Activated CD4-positive, alpha-beta memory T cell treated with anti-CD3 and anti-CD28 coated beads, Interleukin-2, amount 10 ng/mL, durations not matched to agents 7 days and 5 days (primary cell): ENCODE measurements at regions not wholly inside any gene's neighbourhood (a gene's known extent, or its start where the extent isn't known, plus 50 kb on each side); places are given as distances from the start of the nearest gene placed in this dataset.

ENCODE experiments used
- CTCF ChIA-PET: fragments of 350-600 bp; sonication (Branson Sonifier 250); formaldehyde crosslinking; loops from one replicate; lab custom pipeline; 2021; ENCODE audit warnings: antibody characterized with exemption, inconsistent platforms; lab: Charles Lee
- POLR2A ChIA-PET: fragments of 350-600 bp; sonication (Branson Sonifier 250); formaldehyde crosslinking; loops from one replicate; lab custom pipeline; 2021; ENCODE audit warnings: antibody characterized with exemption; lab: Charles Lee
- DNase-seq: peaks from one replicate; pipeline ENCODE4 v3.0.0-alpha.2; 2020
- H3K27ac Mint-ChIP-seq: one replicate; pipeline ENCODE4 v1.8.0; 2021; ENCODE audit warnings: mild to moderate bottlenecking, mixed read lengths
- H3K27me3 Mint-ChIP-seq: one replicate; pipeline ENCODE4 v1.8.0; 2021; ENCODE audit warnings: mixed read lengths
- H3K36me3 Mint-ChIP-seq: one replicate; pipeline ENCODE4 v1.8.0; 2021; ENCODE audit warnings: low read depth, mixed read lengths
- H3K4me1 Mint-ChIP-seq: one replicate; pipeline ENCODE4 v1.8.0; 2021; ENCODE audit warnings: mixed read lengths
- H3K4me3 Mint-ChIP-seq: one replicate; pipeline ENCODE4 v1.8.0; 2021; ENCODE audit warnings: mild to moderate bottlenecking, mixed read lengths
- H3K9me3 Mint-ChIP-seq: one replicate; pipeline ENCODE4 v1.8.0; 2021; ENCODE audit warnings: mixed read lengths

DNA sequence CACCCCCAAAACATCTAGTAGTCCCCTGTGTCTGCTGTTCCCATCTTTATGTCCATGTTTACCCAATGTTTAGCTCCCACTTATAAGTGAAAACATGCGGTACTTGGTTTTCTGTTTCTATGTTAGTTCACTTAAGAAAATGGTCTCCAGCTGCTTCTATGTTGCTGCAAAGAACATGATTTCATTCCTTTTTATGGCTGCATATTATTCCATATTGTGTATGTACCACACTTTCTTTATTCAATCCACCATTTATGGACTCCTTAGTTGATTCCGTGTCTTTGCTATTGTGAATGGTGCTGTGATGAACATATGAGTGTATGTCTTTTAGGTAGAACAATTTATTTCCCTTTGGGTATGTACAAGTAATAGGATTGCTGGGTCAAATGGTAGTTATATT is 51.2 kb downstream of the GRK7 start:
- Mint-ChIP-seq H3K36me3 (peaks cover 3% of the 10 kb centered on the region), H3K4me1 (no peaks in the 10 kb centered on the region), H3K27me3 (peaks cover 26% of the 10 kb centered on the region), H3K4me3 (no peak overlapping the region), H3K9me3 (peaks cover 2% of the 10 kb centered on the region), H3K27ac (no peak overlapping the region)
- no peak for DNase-seq
- POLR2A ChIA-PET, result interaction anchor here (1.7 kb wide), 1 partner anchor 17 kb away, joined by 5 read pairs; no protein-coding TSS in a partner anchor
- CTCF ChIA-PET, result interaction anchor here (0.8 kb wide), 1 partner anchor 99 kb away, joined by 3 read pairs; no protein-coding TSS in a partner anchor

DNA sequence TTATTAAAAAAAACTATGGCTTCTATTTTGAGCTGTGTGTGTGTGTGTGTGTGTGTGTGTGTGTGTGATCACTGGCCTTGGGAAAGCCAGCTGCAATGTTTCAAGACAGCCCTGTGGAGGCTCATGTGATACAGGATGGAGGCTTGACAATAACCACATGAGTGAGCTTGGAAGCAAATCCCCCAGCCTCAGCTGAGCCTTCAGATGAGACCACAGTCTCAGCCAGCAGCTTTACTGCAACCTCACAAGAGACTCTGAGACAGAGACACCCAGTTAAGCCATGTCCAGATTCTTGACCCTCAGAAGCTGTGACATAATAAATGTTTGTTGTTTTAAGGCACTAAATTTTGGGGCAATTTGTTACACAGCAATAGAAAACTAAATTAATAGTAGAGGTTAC is 52.5 kb downstream of the GRK7 start:
- H3K4me3 Mint-ChIP-seq, result no peak overlapping the region

DNA sequence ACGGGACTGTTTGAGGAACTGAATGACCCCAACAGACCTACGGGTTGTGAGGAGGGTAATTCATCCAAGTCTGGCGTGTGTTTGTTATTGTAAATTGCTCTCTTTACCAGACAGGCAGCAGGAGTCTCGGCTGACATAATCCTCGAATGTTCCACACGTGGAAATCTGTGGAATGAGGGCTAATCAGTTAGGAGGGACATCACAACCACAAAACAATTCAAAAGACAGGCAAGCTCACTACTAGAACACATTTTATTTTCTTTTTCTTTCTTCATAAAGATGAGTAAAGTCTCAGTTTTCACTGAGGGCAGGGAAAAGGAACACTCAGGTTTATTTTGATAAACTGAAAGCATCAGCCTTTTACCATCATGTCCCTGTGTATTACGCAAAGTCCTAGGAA is 53.8 kb downstream of the GRK7 start:
- Mint-ChIP-seq H3K36me3 (peaks cover 3% of the 10 kb centered on the region), H3K4me3 (no peak overlapping the region), H3K27me3 (peaks cover 32% of the 10 kb centered on the region), H3K4me1 (no peaks in the 10 kb centered on the region), H3K9me3 (peaks cover 2% of the 10 kb centered on the region), H3K27ac (no peak overlapping the region)
- ChIA-PET CTCF (no interaction called here), POLR2A (no interaction called here)
- DNase-seq, result no peak

More for the DNA sequence above, 52.5 kb downstream of the GRK7 start:
- H3K36me3 Mint-ChIP-seq, result peaks cover 3% of the 10 kb centered on the region
- no peaks in the 10 kb centered on the region for H3K4me1 Mint-ChIP-seq
- CTCF ChIA-PET, result no interaction called here
- peaks cover 32% of the 10 kb centered on the region for H3K27me3 Mint-ChIP-seq
- no peak overlapping the region for H3K27ac Mint-ChIP-seq
- no peak for DNase-seq
- POLR2A ChIA-PET, result no interaction called here
- peaks cover 2% of the 10 kb centered on the region for H3K9me3 Mint-ChIP-seq

DNA sequence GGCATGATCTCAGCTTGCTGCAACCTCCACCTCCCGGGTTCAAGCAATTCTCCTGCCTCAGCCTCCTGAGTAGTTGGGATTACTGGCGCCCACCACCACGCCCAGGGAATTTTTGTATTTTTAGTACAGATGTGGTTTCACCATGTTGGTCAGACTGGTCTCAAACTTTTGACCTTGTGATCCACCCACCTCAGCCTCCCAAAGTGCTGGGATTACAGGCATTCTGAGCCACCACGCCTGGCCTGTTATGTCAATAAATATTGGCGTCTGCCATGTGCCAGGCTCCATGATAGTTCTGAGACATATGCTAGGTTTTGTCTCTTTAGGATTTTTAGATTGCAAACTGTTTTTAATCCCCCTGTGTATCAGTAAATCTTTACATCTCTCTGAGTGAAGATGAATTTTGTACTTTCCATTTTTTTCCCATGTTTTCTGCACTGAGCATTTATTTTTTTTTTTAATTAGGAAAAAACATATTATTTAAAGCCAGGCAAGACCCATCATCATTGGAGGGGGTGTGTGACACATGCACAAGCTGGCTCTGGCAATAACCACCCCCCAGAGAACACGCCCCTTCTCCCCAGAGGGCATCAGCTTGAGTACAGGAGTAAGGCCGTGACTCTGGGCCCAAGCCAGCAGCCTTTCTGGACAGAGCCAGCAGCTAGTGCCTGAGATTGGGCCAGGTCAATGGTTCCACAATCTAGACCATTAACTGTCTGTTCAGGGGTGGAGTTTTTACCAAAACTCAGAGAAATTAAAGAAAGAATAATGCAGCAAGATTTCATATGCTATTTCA is 51.0 kb upstream of the ATP1B3 start:
- POLR2A ChIA-PET, result no interaction called here
- no peaks in the 10 kb centered on the region for H3K9me3 Mint-ChIP-seq
- no peak for DNase-seq
- H3K27me3 Mint-ChIP-seq, result peaks cover under 1% of the 10 kb centered on the region
- no peaks in the 10 kb centered on the region for H3K36me3 Mint-ChIP-seq
- no peak overlapping the region for H3K27ac Mint-ChIP-seq
- no peak overlapping the region for H3K4me3 Mint-ChIP-seq
- CTCF ChIA-PET, result no interaction called here
- no peaks in the 10 kb centered on the region for H3K4me1 Mint-ChIP-seq
